ENCODE measurements at regions not wholly inside any gene's neighbourhood (a gene's known extent, or its start where the extent isn't known, plus 50 kb on each side); places are given as distances from the start of the nearest gene placed in this dataset.
A peak's percentile ranks its signal among the peaks of the same experiment; 100 is the strongest.

- DNase-seq: no peak
Observed at GRCh38 chr2:236499691-236500578, 69.7 kb upstream of the ACKR3 start.

GRCh38 chr2:236501026-236501425, 68.6 kb upstream of the ACKR3 start:
- no peak for DNase-seq

- no peak for DNase-seq
Observed at GRCh38 chr2:236501531-236501930, 68.1 kb upstream of the ACKR3 start.

GRCh38 chr2:236503100-236503499, 66.5 kb upstream of the ACKR3 start:
- no peak for DNase-seq

- no peak for DNase-seq
Observed at GRCh38 chr2:236503583-236503982, 66.0 kb upstream of the ACKR3 start.

- DNase-seq: no peak
Observed at GRCh38 chr2:236505041-236505440, 64.6 kb upstream of the ACKR3 start.

- DNase-seq: no peak
Observed at GRCh38 chr2:236505648-236506047, 64.0 kb upstream of the ACKR3 start.

GRCh38 chr2:236507393-236508085, 62.1 kb upstream of the ACKR3 start:
- DNase-seq: no peak

- no peak for DNase-seq
Observed at GRCh38 chr2:236508466-236508865, 61.2 kb upstream of the ACKR3 start.

- no peak for DNase-seq
Observed at GRCh38 chr2:236510034-236510433, 59.6 kb upstream of the ACKR3 start.

- no peak for DNase-seq
Observed at GRCh38 chr2:236511266-236511665, 58.4 kb upstream of the ACKR3 start.

- no peak for DNase-seq
Observed at GRCh38 chr2:236512267-236512666, 57.4 kb upstream of the ACKR3 start.

GRCh38 chr2:236512902-236513435, 56.7 kb upstream of the ACKR3 start:
- DNase-seq: peak; percentile 14 to 30

GRCh38 chr2:236513956-236514355, 55.7 kb upstream of the ACKR3 start:
- DNase-seq: no peak

GRCh38 chr2:236516708-236517107, 52.9 kb upstream of the ACKR3 start:
- no peak for DNase-seq

- no peak for DNase-seq
Observed at GRCh38 chr2:236517251-236518031, 52.2 kb upstream of the ACKR3 start.
